Endodermal cell (in vitro differentiated cells): ENCODE measurements at regions not wholly inside any gene's neighbourhood (a gene's known extent, or its start where the extent isn't known, plus 50 kb on each side); places are given as distances from the start of the nearest gene placed in this dataset.

ENCODE experiments used
- DNase-seq: peaks from one replicate; pipeline ENCODE4 v3.0.0-alpha.2; 2017
- H3K27ac ChIP-seq: 2 replicates; pipeline ENCODE4 v1.5.1; 2013; ENCODE audit warnings: mild to moderate bottlenecking, low read depth, low read length, moderate library complexity
- H3K27me3 ChIP-seq: 2 replicates; pipeline ENCODE4 v1.6.1; 2013; ENCODE audit warnings: mild to moderate bottlenecking, low read length, moderate library complexity; ENCODE audit not compliant: insufficient read depth, control insufficient read depth, poor library complexity, severe bottlenecking
- H3K36me3 ChIP-seq: 2 replicates; pipeline ENCODE4 v1.7.0; 2013; ENCODE audit warnings: mild to moderate bottlenecking, low read length, moderate library complexity; ENCODE audit not compliant: control insufficient read depth, insufficient read depth
- H3K4me1 ChIP-seq: one replicate; pipeline ENCODE4 v1.7.0; 2013; ENCODE audit warnings: low read length; ENCODE audit not compliant: control insufficient read depth, insufficient read depth
- H3K4me3 ChIP-seq: 2 replicates; pipeline ENCODE4 v1.5.1; 2013; ENCODE audit warnings: mild to moderate bottlenecking, low read length, moderate library complexity
- H3K9ac ChIP-seq: 2 replicates; pipeline ENCODE4 v1.6.1; 2013; ENCODE audit warnings: mild to moderate bottlenecking, low read length, moderate library complexity; ENCODE audit not compliant: poor library complexity, severe bottlenecking; ENCODE audit errors: extremely low read depth
- H3K9me3 ChIP-seq: 2 replicates; pipeline ENCODE4 v1.6.1; 2013; ENCODE audit warnings: mild to moderate bottlenecking, low read length, moderate library complexity; ENCODE audit not compliant: control insufficient read depth
- H3K27ac Mint-ChIP-seq: 2 replicates; pipeline ENCODE4 v1.8.0; 2020; ENCODE audit warnings: mixed read lengths
- H3K27me3 Mint-ChIP-seq: 2 replicates; pipeline ENCODE4 v1.8.0; 2021; ENCODE audit warnings: mild to moderate bottlenecking, mixed read lengths; ENCODE audit not compliant: insufficient read depth
- H3K36me3 Mint-ChIP-seq: 2 replicates; pipeline ENCODE4 v1.8.0; 2020; ENCODE audit warnings: low read depth, mixed read lengths
- H3K4me1 Mint-ChIP-seq: 2 replicates; pipeline ENCODE4 v1.8.0; 2020; ENCODE audit warnings: mixed read lengths
- H3K4me3 Mint-ChIP-seq: 2 replicates; pipeline ENCODE4 v1.8.0; 2020; ENCODE audit warnings: mild to moderate bottlenecking, moderate library complexity, mixed read lengths
- H3K9me3 Mint-ChIP-seq: 2 replicates; pipeline ENCODE4 v1.8.0; 2020; ENCODE audit warnings: mild to moderate bottlenecking, mixed read lengths
- CTCF ChIP-seq: fragments of 200-600 bp; sonication (generic); conservative IDR thresholded peaks from 2 replicates; pipeline ENCODE4 v1.5.0; 2021; ENCODE audit warnings: antibody characterized with exemption, mild to moderate bottlenecking
- WGBS, 2 experiments: methylation state at CpG; one replicate each; pipeline versions ENCODE4 v1.1.5 to v1.1.7; 2013; ENCODE audit warnings: missing lambda C conversion rate in 2 of 2, mixed read lengths in 1 of 2; ENCODE audit not compliant: insufficient coverage in 1 of 2, insufficient read length in 1 of 2; 5-methylcytosine and 5-hydroxymethylcytosine counted together

DNA sequence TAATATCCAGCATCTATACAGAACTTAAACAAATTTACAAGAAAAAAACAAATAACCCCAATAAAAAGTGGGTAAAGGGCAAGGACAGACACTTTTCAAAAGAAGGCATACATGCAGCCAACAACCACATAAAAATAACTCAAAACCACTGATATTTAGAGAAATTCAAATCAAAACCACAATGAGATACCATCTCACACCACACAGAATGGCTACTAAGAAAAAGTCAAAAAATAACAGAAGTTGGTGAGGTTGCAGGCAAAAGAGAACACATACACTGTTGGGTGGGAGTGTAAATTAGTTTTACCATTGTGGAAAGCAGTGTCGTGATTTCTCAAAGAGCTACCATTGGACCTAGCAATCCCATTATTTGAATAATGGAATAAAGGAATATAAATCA lies 1973.9 kb upstream of the LRRTM1 start:
- H3K9ac ChIP-seq: no peak overlapping the region
- H3K4me1 ChIP-seq: no peaks in the 10 kb centered on the region
- TF ChIP-seq CTCF: no peak
- no CpG with 5 or more reads among the region's 1 CpG for whole genome bisulfite sequencing, 2 experiments
- DNase-seq: no peak
- Mint-ChIP-seq H3K36me3 (no peaks in the 10 kb centered on the region), H3K27me3 (peaks cover 3% of the 10 kb centered on the region), H3K9me3 (peaks cover 13% of the 10 kb centered on the region), H3K4me3 (no peak overlapping the region), H3K27ac (no peak overlapping the region), H3K4me1 (peaks cover 32% of the 10 kb centered on the region)
- no peaks in the 10 kb centered on the region for H3K36me3 ChIP-seq
- H3K27ac ChIP-seq: no peak overlapping the region
- H3K27me3 ChIP-seq: no peaks in the 10 kb centered on the region
- peaks cover 15% of the 10 kb centered on the region for H3K9me3 ChIP-seq
- no peak overlapping the region for H3K4me3 ChIP-seq

DNA sequence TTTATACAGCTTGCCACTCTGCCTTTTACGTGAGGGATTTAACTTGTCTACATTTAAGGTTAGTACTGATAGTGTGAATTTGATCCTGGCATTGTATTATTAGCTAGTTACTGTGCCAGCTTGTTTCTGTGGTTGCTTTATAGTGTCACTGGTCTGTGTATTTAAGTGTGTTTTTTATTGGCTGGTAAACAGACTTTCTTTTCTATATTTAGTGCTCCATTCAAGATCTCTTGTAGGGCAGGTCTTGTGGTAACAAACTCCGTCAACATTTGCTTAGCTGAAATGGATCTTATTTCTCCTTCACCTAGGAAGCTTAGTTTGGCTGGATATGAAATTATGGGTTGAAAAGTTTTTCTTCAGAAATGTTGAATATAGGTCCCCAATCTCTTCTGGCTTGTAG lies 1971.0 kb upstream of the LRRTM1 start:
- Histone ChIP-seq H3K9ac (no peak overlapping the region), H3K36me3 (no peaks in the 10 kb centered on the region), H3K4me3 (no peak overlapping the region), H3K27ac (no peak overlapping the region), H3K4me1 (no peaks in the 10 kb centered on the region), H3K27me3 (no peaks in the 10 kb centered on the region), H3K9me3 (peaks cover 15% of the 10 kb centered on the region)
- Mint-ChIP-seq H3K4me1 (peaks cover 14% of the 10 kb centered on the region), H3K27ac (no peak overlapping the region), H3K4me3 (no peak overlapping the region), H3K9me3 (peaks cover 13% of the 10 kb centered on the region), H3K27me3 (peaks cover 3% of the 10 kb centered on the region), H3K36me3 (no peaks in the 10 kb centered on the region)
- 94 to 100% methylated on average over 1 to 2 of the region's 2 CpGs for WGBS, 2 experiments
- no peak for DNase-seq
- no peak for TF ChIP-seq CTCF

GRCh38 chr2:82268446-82268845 lies 1963.9 kb upstream of the LRRTM1 start:
- H3K27me3 Mint-ChIP-seq: no peaks in the 10 kb centered on the region
- no peaks in the 10 kb centered on the region for H3K27me3 ChIP-seq
- H3K4me1 ChIP-seq: peaks cover 25% of the 10 kb centered on the region
- no peak overlapping the region for H3K4me3 ChIP-seq
- TF ChIP-seq CTCF: no peak
- H3K36me3 ChIP-seq: no peaks in the 10 kb centered on the region
- H3K9me3 ChIP-seq: peaks cover under 1% of the 10 kb centered on the region
- H3K9me3 Mint-ChIP-seq: no peaks in the 10 kb centered on the region
- peak overlapping the region; percentile 52 for H3K27ac Mint-ChIP-seq
- peaks cover 37% of the 10 kb centered on the region for H3K4me1 Mint-ChIP-seq
- H3K36me3 Mint-ChIP-seq: no peaks in the 10 kb centered on the region
- no peak for DNase-seq
- H3K4me3 Mint-ChIP-seq: no peak overlapping the region
- no peak overlapping the region for H3K9ac ChIP-seq
- no peak overlapping the region for H3K27ac ChIP-seq
